WTC11 (cell line): ENCODE measurements at regions not wholly inside any gene's neighbourhood (a gene's known extent, or its start where the extent isn't known, plus 50 kb on each side); places are given as distances from the start of the nearest gene placed in this dataset.

Experiments used
- ATAC-seq: fragments of 200-7000 bp; cut with Tn5 transposase; 2 replicates; pipeline ENCODE4 v1.10.0; 2021; ENCODE audit warnings: mild to moderate bottlenecking, moderate library complexity
- CTCF ChIA-PET: fragments of 300-600 bp; sonication (Branson Sonifier 250); formaldehyde crosslinking; loops from one replicate; lab custom pipeline; 2021; ENCODE audit warnings: antibody characterized with exemption; lab: Charles Lee
- POLR2A ChIA-PET: fragments of 350-600 bp; sonication (Branson Sonifier 250); formaldehyde crosslinking; loops from one replicate; lab custom pipeline; 2021; ENCODE audit warnings: antibody characterized with exemption; lab: Charles Lee
- DNase-seq: peaks from one replicate; pipeline ENCODE4 v3.0.0; 2021; ENCODE audit warnings: low spot score
- H3K27ac Mint-ChIP-seq: 2 replicates; pipeline ENCODE4 v1.8.0; 2021; ENCODE audit warnings: mixed read lengths
- H3K27me3 Mint-ChIP-seq: 2 replicates; pipeline ENCODE4 v1.8.0; 2021; ENCODE audit warnings: low read depth, mild to moderate bottlenecking, moderate library complexity, mixed read lengths
- H3K36me3 Mint-ChIP-seq: 2 replicates; pipeline ENCODE4 v1.8.0; 2021; ENCODE audit warnings: mixed read lengths
- H3K4me1 Mint-ChIP-seq: 2 replicates; pipeline ENCODE4 v1.8.0; 2022; ENCODE audit warnings: mixed read lengths
- H3K4me3 Mint-ChIP-seq: 2 replicates; pipeline ENCODE4 v1.8.0; 2021; ENCODE audit warnings: mild to moderate bottlenecking, moderate library complexity, mixed read lengths
- H3K9me3 Mint-ChIP-seq: 2 replicates; pipeline ENCODE4 v1.8.0; 2021; ENCODE audit warnings: mixed read lengths
- CBFB ChIP-seq: sonication (generic); formaldehyde crosslinking; IDR thresholded peaks from 2 replicates; pipeline ENCODE4 v1.8.1; 2022; ENCODE audit warnings: mild to moderate bottlenecking, low read depth, missing genetic modification reagents
- ETV6 ChIP-seq: sonication (generic); formaldehyde crosslinking; IDR thresholded peaks from 2 replicates; pipeline ENCODE4 v1.8.1; 2022; ENCODE audit warnings: mild to moderate bottlenecking, missing genetic modification reagents
- HMGA2 ChIP-seq: fragments of 250-450 bp; sonication (Bioruptor Pico); IDR thresholded peaks from 2 replicates; pipeline ENCODE4 v1.4.0; 2021; ENCODE audit warnings: mild to moderate bottlenecking, moderate library complexity
- NFE2L1 ChIP-seq: sonication (generic); formaldehyde crosslinking; IDR thresholded peaks from 2 replicates; pipeline ENCODE4 v1.8.1; 2023; ENCODE audit warnings: missing genetic modification reagents
- ZNF121 ChIP-seq: sonication (generic); formaldehyde crosslinking; IDR thresholded peaks from 2 replicates; pipeline ENCODE4 v1.8.0; 2023; ENCODE audit warnings: missing genetic modification reagents
- ZNF671 ChIP-seq: fragments of 250-450 bp; sonication (Bioruptor Pico); IDR thresholded peaks from 2 replicates; pipeline ENCODE4 v1.8.0; 2021; ENCODE audit warnings: mild to moderate bottlenecking
- TF ChIP-seq, protein P1 (sequence below): sonication (generic); formaldehyde crosslinking; IDR thresholded peaks from 2 replicates; pipeline ENCODE4 v1.8.0; 2022; ENCODE audit warnings: missing genetic modification reagents
- TF ChIP-seq, protein P2 (sequence below): sonication (generic); formaldehyde crosslinking; IDR thresholded peaks from 2 replicates; pipeline ENCODE4 v1.8.1; 2022; ENCODE audit warnings: mild to moderate bottlenecking, moderate library complexity, missing genetic modification reagents
- TF ChIP-seq, protein P3 (sequence below): fragments of 250-450 bp; sonication (Bioruptor Pico); IDR thresholded peaks from 2 replicates; pipeline ENCODE4 v1.9.0; 2021; ENCODE audit warnings: mild to moderate bottlenecking, borderline replicate concordance
- TF ChIP-seq, protein P4 (sequence below): sonication (generic); formaldehyde crosslinking; IDR thresholded peaks from 2 replicates; pipeline ENCODE4 v1.8.1; 2023; ENCODE audit warnings: mild to moderate bottlenecking, missing genetic modification reagents
- TF ChIP-seq, protein P5 (sequence below): sonication (generic); formaldehyde crosslinking; IDR thresholded peaks from 2 replicates; pipeline ENCODE4 v1.8.1; 2023; ENCODE audit warnings: mild to moderate bottlenecking, missing genetic modification reagents

DNA sequence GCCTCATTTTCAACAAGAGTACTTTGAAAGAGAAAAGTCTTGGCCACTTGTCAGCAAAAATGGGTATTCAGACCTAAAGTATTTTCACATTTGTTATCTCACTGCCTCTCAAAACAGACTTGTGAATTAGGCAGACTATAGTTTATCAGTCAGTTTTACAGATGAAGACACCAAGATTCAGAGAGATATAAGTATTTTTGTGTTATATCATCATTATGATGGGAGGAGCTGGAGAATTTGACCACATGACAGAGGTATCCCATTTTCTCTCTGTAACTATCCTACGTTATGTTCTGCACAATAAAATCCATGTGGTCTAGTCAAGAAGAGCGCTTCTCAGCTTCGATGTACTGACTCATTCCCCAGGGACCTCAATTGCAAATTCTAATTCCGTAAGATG is 213.7 kb downstream of the MYCN start:
- no peak for DNase-seq
- TF ChIP-seq ZNF121 (CRISPR knock-in tag) (no peak), CBFB (CRISPR knock-in tag) (no peak)
- TF ChIP-seq, protein P1, sequence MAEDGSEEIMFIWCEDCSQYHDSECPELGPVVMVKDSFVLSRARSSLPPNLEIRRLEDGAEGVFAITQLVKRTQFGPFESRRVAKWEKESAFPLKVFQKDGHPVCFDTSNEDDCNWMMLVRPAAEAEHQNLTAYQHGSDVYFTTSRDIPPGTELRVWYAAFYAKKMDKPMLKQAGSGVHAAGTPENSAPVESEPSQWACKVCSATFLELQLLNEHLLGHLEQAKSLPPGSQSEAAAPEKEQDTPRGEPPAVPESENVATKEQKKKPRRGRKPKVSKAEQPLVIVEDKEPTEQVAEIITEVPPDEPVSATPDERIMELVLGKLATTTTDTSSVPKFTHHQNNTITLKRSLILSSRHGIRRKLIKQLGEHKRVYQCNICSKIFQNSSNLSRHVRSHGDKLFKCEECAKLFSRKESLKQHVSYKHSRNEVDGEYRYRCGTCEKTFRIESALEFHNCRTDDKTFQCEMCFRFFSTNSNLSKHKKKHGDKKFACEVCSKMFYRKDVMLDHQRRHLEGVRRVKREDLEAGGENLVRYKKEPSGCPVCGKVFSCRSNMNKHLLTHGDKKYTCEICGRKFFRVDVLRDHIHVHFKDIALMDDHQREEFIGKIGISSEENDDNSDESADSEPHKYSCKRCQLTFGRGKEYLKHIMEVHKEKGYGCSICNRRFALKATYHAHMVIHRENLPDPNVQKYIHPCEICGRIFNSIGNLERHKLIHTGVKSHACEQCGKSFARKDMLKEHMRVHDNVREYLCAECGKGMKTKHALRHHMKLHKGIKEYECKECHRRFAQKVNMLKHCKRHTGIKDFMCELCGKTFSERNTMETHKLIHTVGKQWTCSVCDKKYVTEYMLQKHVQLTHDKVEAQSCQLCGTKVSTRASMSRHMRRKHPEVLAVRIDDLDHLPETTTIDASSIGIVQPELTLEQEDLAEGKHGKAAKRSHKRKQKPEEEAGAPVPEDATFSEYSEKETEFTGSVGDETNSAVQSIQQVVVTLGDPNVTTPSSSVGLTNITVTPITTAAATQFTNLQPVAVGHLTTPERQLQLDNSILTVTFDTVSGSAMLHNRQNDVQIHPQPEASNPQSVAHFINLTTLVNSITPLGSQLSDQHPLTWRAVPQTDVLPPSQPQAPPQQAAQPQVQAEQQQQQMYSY: no peak
- TF ChIP-seq, all 79 proteins: peak for 0
- no peak for ATAC-seq
- ChIA-PET CTCF (interaction anchor here (1.5 kb wide), 1 partner anchor 128 kb away, joined by 5 read pairs; no protein-coding TSS in a partner anchor), POLR2A (no interaction called here)
- H3K4me1 Mint-ChIP-seq: 0 out of 2 replicates have a peak, but pooled peaks cover 4% of the 10 kb centered on the region
- H3K36me3 Mint-ChIP-seq: no peaks in the 10 kb centered on the region
- H3K4me3 Mint-ChIP-seq: no peak overlapping the region
- no peaks in the 10 kb centered on the region for H3K27me3 Mint-ChIP-seq
- H3K9me3 Mint-ChIP-seq: no peaks in the 10 kb centered on the region
- no peak overlapping the region for H3K27ac Mint-ChIP-seq

DNA sequence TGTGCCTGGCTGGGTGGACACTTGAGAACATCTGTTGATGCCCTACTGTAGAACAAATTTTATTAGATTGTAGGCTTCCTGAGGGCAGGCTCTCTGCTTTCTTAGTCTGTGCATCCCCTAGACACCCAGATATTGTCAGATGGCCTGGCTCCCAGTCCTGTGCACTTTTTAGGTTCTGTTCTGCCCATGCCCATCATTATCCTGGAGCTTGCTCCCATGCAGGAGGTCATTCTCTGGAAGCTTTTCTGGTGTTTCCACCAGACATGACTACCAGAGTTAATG is 213.3 kb downstream of the MYCN start:
- DNase-seq (no peak), ATAC-seq (no peak)
- ChIA-PET POLR2A (no interaction called here), CTCF (interaction anchor here (1.5 kb wide), 1 partner anchor 128 kb away, joined by 5 read pairs; no protein-coding TSS in a partner anchor)
- Mint-ChIP-seq H3K9me3 (no peaks in the 10 kb centered on the region), H3K4me3 (no peak overlapping the region), H3K36me3 (no peaks in the 10 kb centered on the region), H3K4me1 (0 out of 2 replicates have a peak, but pooled peaks cover 4% of the 10 kb centered on the region), H3K27ac (no peak overlapping the region), H3K27me3 (no peaks in the 10 kb centered on the region)
- TF ChIP-seq ETV6 (CRISPR knock-in tag): no peak
- no peak for TF ChIP-seq ZNF671
- TF ChIP-seq, protein P1: no peak

DNA sequence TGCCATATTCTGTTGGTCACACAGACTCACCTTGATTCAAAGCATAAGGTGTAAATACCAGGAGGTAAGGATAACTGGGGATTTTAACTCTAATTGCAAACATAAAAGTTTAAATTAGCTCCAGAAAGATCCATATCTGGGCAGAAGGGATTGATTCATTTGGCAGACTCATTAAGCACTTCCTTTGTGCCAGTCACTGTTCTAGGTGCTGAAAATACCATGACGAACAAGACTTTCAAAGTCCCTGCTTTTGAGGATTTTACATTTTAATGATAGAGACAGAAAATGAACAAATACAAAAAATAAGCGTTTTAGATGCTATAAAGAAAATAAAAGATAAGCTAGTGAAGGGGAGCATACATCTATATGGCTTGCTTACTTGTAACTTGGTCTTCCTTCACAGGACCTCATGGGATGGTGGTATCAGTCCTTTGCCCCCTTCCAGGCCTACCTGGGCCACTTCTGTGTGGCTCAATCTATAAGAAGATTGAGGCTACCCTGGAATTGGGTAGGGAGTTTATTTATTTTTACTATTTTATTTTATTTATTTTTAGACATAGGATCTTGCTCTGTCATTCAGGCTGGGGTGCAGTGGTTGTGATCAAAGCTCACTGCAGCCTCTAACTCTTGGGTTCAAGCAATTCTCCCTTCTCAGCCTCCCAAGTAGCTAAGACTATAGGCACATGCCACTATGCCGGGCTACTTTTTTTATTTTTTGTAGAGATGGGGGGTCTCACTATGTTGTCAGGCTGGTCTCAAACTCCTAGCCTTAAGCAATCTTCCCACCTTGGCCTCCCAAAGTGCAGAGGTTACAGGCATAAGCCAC is 212.8 kb downstream of the MYCN start:
- Mint-ChIP-seq H3K4me1 (0 out of 2 replicates have a peak, but pooled peaks cover 3% of the 10 kb centered on the region), H3K9me3 (no peaks in the 10 kb centered on the region), H3K27ac (no peak overlapping the region), H3K36me3 (no peaks in the 10 kb centered on the region), H3K4me3 (no peak overlapping the region), H3K27me3 (no peaks in the 10 kb centered on the region)
- no peak for ATAC-seq
- CTCF ChIA-PET: interaction anchor here (1.5 kb wide), 1 partner anchor 129 kb away, joined by 5 read pairs; no protein-coding TSS in a partner anchor
- DNase-seq: no peak
- POLR2A ChIA-PET: no interaction called here
- TF ChIP-seq HMGA2 (CRISPR knock-in tag) (no peak), NFE2L1 (CRISPR knock-in tag) (no peak)
- TF ChIP-seq, protein P2, sequence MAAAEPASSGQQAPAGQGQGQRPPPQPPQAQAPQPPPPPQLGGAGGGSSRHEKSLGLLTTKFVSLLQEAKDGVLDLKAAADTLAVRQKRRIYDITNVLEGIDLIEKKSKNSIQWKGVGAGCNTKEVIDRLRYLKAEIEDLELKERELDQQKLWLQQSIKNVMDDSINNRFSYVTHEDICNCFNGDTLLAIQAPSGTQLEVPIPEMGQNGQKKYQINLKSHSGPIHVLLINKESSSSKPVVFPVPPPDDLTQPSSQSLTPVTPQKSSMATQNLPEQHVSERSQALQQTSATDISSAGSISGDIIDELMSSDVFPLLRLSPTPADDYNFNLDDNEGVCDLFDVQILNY (CRISPR knock-in tag): no peak
- TF ChIP-seq, protein P3, sequence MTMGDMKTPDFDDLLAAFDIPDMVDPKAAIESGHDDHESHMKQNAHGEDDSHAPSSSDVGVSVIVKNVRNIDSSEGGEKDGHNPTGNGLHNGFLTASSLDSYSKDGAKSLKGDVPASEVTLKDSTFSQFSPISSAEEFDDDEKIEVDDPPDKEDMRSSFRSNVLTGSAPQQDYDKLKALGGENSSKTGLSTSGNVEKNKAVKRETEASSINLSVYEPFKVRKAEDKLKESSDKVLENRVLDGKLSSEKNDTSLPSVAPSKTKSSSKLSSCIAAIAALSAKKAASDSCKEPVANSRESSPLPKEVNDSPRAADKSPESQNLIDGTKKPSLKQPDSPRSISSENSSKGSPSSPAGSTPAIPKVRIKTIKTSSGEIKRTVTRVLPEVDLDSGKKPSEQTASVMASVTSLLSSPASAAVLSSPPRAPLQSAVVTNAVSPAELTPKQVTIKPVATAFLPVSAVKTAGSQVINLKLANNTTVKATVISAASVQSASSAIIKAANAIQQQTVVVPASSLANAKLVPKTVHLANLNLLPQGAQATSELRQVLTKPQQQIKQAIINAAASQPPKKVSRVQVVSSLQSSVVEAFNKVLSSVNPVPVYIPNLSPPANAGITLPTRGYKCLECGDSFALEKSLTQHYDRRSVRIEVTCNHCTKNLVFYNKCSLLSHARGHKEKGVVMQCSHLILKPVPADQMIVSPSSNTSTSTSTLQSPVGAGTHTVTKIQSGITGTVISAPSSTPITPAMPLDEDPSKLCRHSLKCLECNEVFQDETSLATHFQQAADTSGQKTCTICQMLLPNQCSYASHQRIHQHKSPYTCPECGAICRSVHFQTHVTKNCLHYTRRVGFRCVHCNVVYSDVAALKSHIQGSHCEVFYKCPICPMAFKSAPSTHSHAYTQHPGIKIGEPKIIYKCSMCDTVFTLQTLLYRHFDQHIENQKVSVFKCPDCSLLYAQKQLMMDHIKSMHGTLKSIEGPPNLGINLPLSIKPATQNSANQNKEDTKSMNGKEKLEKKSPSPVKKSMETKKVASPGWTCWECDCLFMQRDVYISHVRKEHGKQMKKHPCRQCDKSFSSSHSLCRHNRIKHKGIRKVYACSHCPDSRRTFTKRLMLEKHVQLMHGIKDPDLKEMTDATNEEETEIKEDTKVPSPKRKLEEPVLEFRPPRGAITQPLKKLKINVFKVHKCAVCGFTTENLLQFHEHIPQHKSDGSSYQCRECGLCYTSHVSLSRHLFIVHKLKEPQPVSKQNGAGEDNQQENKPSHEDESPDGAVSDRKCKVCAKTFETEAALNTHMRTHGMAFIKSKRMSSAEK (CRISPR knock-in tag): no peak
- TF ChIP-seq, protein P4, sequence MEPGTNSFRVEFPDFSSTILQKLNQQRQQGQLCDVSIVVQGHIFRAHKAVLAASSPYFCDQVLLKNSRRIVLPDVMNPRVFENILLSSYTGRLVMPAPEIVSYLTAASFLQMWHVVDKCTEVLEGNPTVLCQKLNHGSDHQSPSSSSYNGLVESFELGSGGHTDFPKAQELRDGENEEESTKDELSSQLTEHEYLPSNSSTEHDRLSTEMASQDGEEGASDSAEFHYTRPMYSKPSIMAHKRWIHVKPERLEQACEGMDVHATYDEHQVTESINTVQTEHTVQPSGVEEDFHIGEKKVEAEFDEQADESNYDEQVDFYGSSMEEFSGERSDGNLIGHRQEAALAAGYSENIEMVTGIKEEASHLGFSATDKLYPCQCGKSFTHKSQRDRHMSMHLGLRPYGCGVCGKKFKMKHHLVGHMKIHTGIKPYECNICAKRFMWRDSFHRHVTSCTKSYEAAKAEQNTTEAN (CRISPR knock-in tag): no peak
- TF ChIP-seq, protein P5, sequence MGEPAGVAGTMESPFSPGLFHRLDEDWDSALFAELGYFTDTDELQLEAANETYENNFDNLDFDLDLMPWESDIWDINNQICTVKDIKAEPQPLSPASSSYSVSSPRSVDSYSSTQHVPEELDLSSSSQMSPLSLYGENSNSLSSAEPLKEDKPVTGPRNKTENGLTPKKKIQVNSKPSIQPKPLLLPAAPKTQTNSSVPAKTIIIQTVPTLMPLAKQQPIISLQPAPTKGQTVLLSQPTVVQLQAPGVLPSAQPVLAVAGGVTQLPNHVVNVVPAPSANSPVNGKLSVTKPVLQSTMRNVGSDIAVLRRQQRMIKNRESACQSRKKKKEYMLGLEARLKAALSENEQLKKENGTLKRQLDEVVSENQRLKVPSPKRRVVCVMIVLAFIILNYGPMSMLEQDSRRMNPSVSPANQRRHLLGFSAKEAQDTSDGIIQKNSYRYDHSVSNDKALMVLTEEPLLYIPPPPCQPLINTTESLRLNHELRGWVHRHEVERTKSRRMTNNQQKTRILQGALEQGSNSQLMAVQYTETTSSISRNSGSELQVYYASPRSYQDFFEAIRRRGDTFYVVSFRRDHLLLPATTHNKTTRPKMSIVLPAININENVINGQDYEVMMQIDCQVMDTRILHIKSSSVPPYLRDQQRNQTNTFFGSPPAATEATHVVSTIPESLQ (CRISPR knock-in tag): no peak
